ENCODE measurements at regions not wholly inside any gene's neighbourhood (a gene's known extent, or its start where the extent isn't known, plus 50 kb on each side); places are given as distances from the start of the nearest gene placed in this dataset.
A peak's percentile ranks its signal among the peaks of the same experiment; 100 is the strongest.

DNA sequence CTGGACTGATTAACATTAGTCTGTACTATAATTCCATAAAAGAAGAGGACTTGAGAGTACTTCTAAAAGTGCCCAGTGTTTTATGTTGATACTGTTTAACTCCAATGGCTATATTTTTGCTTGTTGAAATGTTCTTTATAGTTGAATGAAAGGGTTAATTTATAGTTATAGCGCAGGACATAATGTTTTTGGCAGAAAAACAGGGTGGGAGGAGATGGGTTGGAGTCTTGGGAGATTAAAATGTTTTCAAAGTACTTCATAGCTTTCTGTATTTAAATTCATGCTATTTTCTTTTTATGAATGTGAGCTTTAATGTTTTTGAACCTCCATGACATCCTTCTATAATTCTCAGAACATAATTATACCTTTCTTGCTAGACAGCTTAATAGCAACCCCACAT is 108.2 kb downstream of the CNTN3 start:
- no peak for DNase-seq (ENCODE audit: low spot score)

DNA sequence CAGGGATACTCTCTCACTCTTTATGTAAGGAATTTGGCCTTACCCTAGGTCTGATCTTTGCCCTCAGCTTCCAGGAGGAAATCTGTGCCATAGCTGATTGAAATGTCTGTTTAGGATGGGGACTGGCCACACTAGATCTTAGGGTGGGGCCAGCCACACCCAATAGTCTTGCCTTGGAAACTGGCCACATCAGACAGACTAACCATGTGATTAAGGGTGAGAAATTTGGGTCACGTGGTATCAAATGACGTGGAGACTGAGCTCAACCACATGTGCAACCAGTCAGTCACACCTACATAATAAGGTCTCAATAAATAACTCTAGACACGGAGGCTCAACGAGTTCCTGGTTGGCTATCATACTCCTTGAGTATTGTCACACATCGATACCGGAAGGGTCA is 113.5 kb downstream of the CNTN3 start:
- no peak for DNase-seq (ENCODE audit: low spot score)

DNA sequence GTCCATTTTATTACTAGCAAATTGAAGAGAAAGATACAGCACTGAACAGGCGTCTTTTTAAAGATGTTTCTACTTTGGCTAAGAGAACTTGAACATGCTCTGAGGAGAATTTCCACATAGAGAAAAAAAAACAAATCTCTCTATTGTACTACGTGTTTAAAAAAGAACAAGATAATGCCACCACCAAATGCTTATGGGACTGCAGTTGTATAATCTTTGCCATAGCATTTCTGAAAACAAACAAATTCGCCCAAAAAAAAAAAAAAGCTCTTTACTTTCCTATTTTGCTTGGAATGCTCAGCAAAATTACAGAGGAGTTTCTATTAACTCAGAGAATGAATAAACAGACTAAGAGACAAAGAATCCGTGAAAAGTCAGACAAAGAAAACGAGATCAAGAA is 114.2 kb downstream of the CNTN3 start:
- DNase-seq (ENCODE audit: low spot score) = peak; percentile 3

DNA sequence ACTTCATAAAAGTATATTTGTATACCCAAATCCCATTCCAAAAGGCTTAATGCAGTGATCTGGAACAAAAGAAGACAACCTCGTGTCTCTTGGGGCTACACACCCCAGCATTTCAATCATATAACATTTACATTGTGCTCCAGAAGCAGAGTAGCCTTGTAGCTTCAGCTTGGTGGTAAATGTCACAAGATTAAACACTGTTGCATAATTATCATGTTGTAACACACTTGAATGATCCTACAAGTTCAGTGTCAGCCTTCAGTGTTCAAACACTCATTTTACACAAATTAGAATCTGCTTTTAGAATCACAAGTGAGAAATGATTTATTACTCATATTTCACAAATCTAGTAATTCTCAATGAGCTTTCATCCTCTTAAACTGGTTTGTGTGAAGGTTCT is 122.6 kb downstream of the CNTN3 start:
- peak; percentile 6 for DNase-seq (ENCODE audit: low spot score)

DNA sequence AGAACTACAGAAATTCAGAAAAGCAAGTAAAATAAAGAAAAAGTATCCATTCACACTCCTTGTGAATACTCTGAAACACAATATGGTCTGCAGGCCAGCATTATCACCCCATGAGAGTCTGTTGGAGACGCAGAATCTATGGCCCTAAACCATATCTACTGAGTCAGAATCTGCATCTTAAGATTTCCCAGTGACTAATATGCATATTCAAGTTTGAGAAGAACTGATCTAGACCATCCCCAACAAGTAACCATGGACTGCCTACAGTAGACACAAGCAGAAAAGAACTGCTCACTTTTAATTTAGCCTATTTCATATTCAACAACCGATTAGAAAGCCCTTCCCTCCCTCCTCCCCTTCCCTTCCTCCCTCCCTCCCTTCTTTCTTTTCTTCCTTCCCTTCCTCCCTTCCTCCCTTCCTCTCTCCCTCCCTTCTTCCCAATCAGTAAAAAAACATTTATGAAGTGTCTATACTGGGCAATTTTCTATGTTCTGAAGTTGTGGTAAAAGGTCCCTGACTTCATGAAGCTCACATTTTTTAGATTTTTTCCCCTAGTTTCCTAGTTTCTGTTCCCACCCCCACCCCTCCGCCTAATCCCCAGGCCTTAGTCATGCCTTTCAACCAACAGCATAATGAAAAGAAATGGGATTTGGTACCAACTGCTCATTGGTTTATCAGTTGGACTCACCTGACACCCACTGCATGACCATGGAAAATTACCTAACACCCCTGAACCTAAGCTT is 125.2 kb downstream of the CNTN3 start:
- peak; percentile 5 for DNase-seq (ENCODE audit: low spot score)

DNA sequence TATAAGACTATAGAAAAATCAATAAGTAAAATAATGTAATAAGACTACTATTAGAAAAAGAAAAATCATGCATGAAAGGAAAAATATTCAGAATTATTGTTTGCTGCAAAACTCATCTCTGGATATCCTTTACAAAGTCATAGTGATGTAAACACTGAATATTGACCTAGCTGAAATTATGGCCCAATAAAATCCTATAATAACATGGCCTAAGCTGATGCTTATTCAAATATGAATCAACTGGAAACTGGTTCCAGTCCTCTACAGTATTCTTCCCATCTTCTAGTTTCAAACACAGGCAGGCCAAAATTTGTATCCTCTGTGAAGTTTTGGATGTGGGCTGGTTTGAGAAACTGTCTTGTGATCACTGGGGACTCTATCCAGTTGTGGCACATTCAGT is 134.5 kb downstream of the CNTN3 start:
- no peak for DNase-seq (ENCODE audit: low spot score)

DNA sequence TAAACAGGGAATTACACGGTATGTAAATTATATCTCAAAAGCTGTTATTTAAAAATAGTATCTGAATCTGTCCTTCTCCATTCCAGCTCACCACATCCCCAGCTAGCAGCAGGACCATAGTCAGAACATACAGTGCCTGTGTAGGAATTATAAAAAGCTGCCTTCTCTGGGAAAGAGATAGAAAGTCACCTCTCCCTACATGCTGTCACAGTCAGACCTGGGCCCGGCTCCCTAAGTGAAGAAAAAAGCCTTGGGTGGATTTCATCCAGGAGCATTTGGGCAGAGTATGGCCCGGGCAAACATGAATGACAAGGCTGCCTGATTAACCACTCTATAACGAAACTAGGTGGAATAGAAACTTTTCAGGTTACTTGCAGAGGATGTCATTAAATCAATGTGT is 144.1 kb downstream of the CNTN3 start:
- no peak for DNase-seq (ENCODE audit: low spot score)

DNA sequence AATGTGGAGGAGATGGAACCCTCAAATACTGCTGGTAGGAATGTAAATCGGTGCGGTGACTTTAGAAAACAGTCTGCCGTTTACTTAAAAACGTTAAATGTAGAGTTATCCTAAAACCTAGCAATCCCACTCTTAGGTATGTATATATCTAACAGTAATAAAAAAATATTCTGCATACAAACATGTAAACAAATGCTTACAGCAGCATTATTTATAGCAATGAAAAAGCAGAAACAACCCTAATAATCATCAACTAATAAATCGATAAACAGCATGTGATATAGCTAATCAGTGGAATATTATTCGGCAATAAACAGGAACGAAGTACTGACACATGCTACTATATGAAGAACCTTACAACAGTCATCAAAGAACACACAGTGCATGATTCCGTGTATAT is 144.7 kb downstream of the CNTN3 start:
- DNase-seq (ENCODE audit: low spot score) = no peak

DNA sequence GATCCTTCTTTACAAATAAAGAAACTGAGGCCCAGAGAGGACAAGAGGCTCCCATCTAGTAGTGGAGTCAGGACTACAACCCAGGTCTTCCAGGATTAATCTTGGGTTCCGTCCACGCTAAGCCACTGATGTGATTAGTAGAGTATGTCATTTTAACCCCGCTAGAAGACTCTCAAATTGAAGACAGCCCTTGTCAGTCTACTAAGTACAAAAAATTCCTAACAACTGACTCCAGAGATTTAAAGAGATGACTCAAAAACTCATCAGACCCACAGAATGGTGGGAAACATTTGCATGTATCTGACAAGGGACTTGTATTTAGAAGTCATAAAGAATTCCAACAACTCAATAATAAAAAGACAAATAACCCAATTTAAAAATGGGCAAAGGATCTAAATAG is 145.3 kb downstream of the CNTN3 start:
- peak; percentile 47 for DNase-seq (ENCODE audit: low spot score)

DNA sequence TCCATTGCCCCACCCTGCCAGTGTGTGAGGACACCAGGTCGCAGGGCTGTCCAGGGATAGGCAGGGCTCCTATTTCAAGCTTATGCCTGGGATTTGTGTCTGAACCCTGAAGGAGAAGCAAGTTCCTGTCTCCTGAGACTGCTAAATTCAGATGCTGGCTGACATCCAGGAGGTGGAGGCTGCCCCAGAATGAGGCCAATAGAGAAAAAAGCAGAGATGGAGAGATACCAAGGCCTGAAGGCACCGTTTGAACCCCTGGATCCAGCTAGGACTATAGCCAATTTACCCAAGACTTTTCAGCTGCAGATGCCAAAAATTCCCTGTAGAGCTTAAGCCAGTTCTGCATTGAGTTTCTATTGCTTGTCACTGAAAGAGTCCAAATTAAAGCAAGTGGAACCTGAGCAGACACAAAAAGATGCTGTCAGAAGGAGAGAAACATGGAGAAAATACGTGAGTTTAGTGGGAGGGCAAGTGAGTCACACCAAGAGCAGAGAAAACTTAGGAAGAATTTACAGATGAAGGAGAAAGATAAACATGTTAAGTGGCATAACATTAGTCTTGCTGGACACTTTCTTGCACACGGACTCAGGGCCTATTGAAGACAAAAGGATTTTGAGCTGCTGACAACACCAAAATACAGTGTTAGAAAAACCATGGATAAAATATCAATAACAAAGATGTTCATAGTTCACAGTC is 148.6 kb downstream of the CNTN3 start:
- peak; percentile 24 for DNase-seq (ENCODE audit: low spot score)

DNA sequence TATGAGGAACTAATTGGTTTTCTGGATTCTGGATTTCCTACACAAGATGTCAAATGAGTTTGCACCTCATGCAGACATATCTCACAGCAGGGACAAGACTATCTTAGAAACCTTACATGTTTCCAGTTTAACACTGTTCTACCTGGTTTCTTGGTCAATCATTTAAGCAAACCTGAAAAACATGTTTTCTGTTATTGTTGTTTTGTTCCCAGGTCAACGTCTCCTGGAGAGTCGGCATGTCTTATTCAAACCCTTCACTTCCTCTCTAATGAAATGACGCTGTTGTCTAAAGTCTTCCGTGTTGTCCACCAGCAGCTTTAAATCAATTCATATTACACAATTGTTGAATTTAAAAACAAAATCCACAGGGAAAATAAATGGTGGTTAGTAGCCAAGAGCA is 150.9 kb downstream of the CNTN3 start:
- no peak for DNase-seq (ENCODE audit: low spot score)

DNA sequence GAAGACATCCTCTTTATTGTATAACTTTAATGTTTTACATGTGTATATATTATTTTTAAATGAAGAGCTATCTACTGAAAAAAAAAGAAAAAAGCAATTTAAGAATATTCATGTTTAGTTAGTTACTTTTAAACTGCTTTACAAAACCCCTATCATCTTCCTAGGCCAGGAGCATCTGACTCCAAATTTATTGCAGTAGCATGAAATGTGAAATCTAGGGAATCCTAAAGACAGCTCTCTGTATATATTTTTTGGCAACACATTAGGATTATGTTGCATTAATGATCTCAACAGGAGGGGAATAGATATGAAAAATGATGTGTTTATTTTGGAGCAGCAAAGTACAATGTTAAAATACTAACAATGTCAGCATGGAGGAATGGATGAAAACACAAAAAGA is 158.3 kb downstream of the CNTN3 start:
- DNase-seq (ENCODE audit: low spot score) = no peak

DNA sequence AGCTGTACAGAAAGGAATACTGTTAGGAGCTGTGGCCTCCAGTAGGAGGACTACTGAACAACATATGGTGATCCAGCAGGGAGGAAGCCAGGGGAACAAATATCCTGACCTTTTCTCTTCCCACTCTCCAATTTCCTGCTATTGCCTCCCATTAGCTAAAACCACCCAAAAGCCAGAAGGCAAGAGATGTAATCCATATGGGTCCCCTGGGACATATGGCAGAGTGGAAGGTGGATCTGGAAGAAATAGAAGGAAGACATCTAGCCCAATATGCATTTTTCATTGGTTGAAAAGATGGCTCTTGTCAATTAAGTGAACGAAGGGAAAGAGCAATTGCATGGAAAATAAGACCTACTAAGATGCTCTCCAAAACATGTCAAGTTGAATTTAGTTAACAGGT is 167.2 kb downstream of the CNTN3 start:
- no peak for DNase-seq (ENCODE audit: low spot score)

DNA sequence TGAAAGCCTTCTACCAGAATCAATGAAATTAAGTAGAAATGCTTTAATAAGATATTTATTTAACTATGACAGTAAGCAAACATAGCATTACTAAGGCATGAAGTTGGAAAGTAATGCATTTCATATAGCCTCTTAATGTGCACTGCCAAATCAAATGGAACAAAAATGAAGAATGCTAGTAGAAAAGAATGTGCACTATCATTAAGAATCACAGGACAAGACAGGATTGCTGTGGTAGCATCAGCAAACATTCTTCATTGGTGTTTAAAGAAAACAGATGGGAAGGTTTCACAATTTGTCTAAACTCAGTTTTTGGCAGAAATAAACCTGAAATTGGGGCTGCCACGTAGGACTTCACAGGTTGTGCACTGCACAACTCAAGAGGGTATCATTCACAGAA is 168.9 kb downstream of the CNTN3 start:
- DNase-seq (ENCODE audit: low spot score) = peak; percentile 55

DNA sequence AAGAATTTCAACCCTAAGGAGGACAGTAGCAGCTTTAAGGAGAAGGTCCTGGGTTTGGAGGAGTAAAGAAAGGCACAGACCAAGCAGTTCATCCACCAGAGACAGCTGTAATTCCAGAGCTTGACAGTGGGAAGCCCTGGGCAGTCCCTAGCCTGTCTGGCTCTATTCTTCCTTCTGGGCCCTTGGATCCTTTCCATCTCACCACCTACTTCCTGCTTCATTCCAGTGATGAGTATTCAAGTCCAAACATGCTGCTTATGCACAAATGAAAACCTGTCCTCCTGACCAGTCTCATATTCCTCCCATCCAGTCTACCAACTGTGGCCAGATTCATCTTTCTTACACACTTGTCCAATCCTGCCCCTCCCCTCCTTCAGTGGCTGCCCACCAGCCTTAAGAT is 171.4 kb downstream of the CNTN3 start:
- DNase-seq (ENCODE audit: low spot score) = peak; percentile 68

DNA sequence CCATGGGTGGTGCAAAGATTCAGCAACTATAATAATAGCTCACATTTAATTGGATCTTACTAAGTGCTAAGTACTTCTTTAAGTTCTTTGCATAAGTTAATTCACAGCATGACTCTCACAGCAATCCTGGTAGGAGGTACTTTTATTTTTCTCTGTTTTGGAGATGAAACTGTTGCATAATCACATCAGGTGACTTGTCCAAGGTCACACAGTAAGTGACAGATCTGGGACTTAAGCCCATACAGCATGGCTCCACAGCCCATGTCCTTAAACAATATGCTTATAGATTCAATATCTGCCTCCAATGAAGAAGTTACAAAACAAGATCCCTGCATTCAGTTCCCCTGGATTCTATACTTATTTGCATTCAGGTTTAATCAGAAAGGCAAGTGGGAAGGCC is 171.8 kb downstream of the CNTN3 start:
- DNase-seq (ENCODE audit: low spot score) = no peak

DNA sequence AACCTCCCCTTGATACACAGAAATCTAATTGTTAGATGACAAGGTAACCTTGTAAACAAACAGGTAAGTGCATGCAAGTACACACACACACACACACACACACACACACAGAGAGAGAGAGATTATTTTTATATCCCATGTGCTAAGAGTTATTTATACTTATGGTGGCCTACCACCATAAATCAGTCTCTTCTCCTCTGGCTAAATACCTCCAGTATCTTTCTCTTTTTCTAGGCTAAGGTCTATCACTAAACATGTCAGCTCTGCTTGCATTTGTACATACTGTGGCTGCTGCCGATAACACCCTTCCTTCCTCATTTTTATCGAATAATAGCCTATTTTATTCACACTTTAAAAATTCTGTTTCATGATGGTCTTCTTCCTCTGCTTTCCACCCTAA is 172.4 kb downstream of the CNTN3 start:
- no peak for DNase-seq (ENCODE audit: low spot score)

DNA sequence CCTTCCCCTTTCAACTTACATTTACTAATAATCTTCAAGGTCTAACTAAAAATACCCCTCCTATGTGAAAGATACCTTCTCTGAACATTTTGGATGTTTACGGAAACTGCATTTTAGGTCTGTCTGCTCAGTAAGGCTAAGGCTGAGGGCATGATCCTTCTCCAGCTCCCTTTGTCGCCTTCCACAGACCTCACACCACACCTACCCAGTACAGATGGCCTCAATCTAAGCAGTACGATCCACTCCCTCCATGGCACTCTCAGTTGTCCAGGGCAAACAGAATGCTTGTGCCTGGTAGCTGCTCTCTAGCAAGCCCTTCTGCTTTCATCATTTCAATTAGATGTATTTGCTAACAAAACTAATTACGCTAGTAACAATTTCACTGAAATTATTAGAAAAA is 178.3 kb downstream of the CNTN3 start:
- DNase-seq (ENCODE audit: low spot score) = no peak

DNA sequence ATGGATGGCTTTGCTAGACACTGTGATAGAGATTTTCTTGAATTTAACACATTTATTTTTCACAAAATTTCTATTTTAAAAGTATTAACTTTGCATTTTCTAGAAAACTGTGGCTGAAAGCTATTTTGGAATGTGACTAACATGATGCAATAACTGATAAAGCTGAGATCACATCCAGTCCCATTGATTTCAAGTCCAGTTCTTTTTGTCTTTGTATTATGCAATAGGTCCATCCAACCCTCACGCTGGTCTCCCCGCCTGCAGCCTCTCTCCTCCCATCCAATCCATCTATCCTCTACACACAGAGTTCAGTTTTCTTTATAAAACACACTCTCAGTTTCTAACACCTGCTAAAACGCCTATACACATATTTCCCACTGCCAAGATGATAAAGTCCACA is 178.8 kb downstream of the CNTN3 start:
- no peak for DNase-seq (ENCODE audit: low spot score)

DNA sequence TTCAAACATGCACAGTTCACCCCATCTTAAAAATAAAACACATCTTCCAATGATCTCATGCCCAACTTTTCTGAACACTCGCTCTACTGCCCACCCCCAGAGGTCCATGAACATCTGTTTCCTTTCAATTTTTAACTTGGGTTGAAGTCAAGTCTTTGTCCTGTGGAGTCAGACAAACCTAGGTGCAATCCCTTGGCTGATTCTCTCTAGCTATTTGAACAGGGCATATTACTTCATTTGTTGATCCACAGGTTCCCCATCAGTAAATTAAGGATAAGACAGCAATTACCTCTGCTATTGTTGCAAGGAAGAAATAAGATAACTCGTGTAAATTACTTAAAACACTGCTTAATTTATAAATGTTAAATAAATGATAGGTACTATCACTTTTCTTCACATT is 180.1 kb downstream of the CNTN3 start:
- no peak for DNase-seq (ENCODE audit: low spot score)

DNA sequence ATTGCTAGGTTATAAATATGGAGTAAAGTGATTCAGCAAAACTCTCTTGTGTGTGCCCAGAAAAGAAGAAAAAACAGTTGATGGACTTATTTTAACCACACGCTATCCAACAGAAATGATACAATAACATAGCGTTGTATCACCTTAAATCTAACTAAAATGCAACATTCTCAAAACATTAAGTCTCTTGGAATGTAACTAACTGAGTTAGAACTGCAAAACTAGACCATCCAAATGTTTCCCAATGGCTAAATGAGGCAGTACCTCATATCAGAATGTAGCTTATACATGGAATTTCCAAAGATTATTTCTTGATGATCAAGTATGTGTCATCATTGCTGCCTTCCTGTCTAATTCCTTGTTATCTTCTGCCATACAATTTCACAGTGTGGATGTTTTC is 187.9 kb downstream of the CNTN3 start:
- peak; percentile 61 for DNase-seq (ENCODE audit: low spot score)

DNA sequence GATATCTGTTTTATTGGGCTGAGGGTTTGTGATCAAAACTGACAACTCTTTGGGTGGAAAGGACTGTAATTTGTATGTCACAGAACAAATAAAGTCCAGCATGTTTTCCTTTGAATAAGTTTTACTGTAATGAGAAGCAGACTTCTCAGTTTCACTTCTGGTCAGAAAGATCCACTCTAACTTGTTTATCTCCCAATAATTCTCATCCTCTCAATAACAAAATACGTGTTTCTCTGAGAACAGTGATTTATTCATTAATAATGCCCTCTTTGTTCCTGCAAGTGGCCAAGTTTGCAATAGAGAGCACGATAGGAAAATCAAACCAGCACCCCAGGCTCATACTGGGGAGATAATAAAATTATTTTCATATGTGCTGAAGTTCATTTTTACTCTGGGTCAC is 190.6 kb downstream of the CNTN3 start:
- DNase-seq (ENCODE audit: low spot score) = no peak

DNA sequence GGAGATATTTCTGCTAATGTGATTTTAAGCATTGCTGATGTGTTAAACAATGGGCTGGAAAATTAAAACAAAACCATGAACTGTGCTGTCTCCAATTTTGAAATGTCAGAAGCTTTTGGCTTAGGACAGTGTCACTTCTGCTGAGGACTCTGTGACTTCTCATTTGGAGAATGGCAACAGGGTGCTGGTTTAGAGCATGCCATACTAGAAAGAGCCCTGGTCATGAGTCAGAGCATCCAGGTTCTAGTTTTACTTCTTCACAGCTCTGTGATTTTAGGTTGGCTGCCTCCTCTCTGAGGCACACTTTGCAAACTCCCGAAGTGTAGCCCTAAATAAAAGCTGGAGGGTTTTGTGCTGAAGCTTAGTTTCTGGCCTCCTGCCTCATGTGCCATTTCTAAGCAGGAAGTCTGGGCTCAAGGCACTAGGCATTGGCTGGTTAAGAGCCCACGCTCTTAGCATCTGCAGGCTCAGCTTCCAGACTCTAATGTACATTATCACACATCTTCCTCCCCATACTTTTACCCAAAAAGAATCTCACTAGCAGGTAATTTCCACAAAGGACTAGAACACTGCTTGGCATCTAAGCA is 193.8 kb downstream of the CNTN3 start:
- peak; percentile 22 for DNase-seq (ENCODE audit: low spot score)

DNA sequence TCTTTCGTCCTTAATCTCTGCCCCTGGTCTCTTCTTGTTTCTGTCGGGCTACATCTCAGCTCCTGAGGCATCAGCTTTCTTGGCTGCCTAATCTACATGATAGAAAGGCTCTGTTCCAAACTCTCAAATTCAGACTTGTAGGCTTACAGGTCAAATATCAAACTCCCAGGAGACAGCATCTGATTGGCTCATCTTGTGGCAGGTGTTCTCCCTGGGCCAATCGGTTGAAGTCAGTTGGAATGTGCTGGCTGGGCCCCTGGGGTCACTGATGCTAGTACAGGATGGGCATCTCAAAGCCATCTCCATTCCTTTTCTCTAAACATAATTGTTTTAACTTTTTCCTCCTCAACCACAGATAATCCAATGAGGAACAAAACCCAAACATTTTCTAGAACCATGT is 198.7 kb downstream of the CNTN3 start:
- no peak for DNase-seq (ENCODE audit: low spot score)

Data from GM03348 (cell line).